ENCODE measurements at regions not wholly inside any gene's neighbourhood (a gene's known extent, or its start where the extent isn't known, plus 50 kb on each side); places are given as distances from the start of the nearest gene placed in this dataset.

- TF ChIP-seq EP300 (IDR thresholded peaks at IDR 0.05) (no peak), POLR2AphosphoS5 (IDR thresholded peaks at IDR 0.05) (no peak), POLR2A (IDR thresholded peaks at IDR 0.05) (no peak)
- TF ChIP-seq, protein P1, sequence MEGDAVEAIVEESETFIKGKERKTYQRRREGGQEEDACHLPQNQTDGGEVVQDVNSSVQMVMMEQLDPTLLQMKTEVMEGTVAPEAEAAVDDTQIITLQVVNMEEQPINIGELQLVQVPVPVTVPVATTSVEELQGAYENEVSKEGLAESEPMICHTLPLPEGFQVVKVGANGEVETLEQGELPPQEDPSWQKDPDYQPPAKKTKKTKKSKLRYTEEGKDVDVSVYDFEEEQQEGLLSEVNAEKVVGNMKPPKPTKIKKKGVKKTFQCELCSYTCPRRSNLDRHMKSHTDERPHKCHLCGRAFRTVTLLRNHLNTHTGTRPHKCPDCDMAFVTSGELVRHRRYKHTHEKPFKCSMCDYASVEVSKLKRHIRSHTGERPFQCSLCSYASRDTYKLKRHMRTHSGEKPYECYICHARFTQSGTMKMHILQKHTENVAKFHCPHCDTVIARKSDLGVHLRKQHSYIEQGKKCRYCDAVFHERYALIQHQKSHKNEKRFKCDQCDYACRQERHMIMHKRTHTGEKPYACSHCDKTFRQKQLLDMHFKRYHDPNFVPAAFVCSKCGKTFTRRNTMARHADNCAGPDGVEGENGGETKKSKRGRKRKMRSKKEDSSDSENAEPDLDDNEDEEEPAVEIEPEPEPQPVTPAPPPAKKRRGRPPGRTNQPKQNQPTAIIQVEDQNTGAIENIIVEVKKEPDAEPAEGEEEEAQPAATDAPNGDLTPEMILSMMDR (IDR thresholded peaks at IDR 0.05) = no peak
- H3K9me3 ChIP-seq = no peaks in the 10 kb centered on the region
- H3K36me3 ChIP-seq = no peaks in the 10 kb centered on the region
- no peak overlapping the region for H3K4me3 ChIP-seq
- H3K4me1 ChIP-seq = no peaks in the 10 kb centered on the region
- no peak overlapping the region for H3K27ac ChIP-seq
- H3K27me3 ChIP-seq = no peaks in the 10 kb centered on the region
- DNase-seq (ENCODE audit: low spot score in 2 of 2) = no peak
- whole genome bisulfite sequencing = 90% methylated on average over 2 of the region's 2 CpGs
Measured at GRCh38 chr6:139914910-139915309, 540.5 kb upstream of the CITED2 start.

GRCh38 chr6:139912735-139913400 lies 538.4 kb upstream of the CITED2 start:
- H3K4me3 ChIP-seq = no peak overlapping the region
- no peak overlapping the region for H3K27ac ChIP-seq
- H3K4me1 ChIP-seq = no peaks in the 10 kb centered on the region
- no peaks in the 10 kb centered on the region for H3K36me3 ChIP-seq
- no peak for DNase-seq (ENCODE audit: low spot score in 2 of 2)
- H3K9me3 ChIP-seq = no peaks in the 10 kb centered on the region
- 92% methylated on average over 10 of the region's 10 CpGs for WGBS
- TF ChIP-seq POLR2AphosphoS5 (IDR thresholded peaks at IDR 0.05) = no peak
- TF ChIP-seq, protein P1 (IDR thresholded peaks at IDR 0.05) = no peak
- no peak for TF ChIP-seq POLR2A (IDR thresholded peaks at IDR 0.05)
- TF ChIP-seq EP300 (IDR thresholded peaks at IDR 0.05) = no peak
- H3K27me3 ChIP-seq = no peaks in the 10 kb centered on the region

DNA sequence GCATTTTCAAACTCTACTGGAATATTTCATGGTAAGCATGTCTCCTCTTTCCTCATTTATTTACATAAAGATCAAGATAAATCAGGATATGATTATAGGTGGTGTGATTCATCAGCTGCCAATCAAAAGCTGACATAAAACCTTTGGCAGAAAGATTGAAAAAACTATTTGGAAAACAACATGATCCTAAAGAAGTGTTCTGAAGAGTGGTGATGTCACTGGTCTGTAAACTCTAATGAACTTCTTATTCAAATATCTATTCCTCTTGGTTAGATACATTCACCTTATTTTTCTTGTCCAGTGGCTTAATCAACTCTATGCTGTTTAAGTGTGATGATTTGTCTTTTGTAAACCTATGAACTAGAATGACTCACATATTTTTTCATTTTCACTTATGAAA lies 535.5 kb upstream of the CITED2 start:
- Histone ChIP-seq H3K27me3 (no peaks in the 10 kb centered on the region), H3K4me1 (no peaks in the 10 kb centered on the region), H3K9me3 (no peaks in the 10 kb centered on the region), H3K4me3 (no peak overlapping the region), H3K27ac (no peak overlapping the region), H3K36me3 (no peaks in the 10 kb centered on the region)
- TF ChIP-seq POLR2A (IDR thresholded peaks at IDR 0.05) = no peak
- no peak for TF ChIP-seq POLR2AphosphoS5 (IDR thresholded peaks at IDR 0.05)
- TF ChIP-seq, protein P1 (IDR thresholded peaks at IDR 0.05) = no peak
- no peak for TF ChIP-seq EP300 (IDR thresholded peaks at IDR 0.05)
- DNase-seq (ENCODE audit: low spot score in 2 of 2) = no peak

GRCh38 chr6:139905404-139906052 lies 531.1 kb upstream of the CITED2 start:
- TF ChIP-seq POLR2AphosphoS5 (IDR thresholded peaks at IDR 0.05) = no peak
- TF ChIP-seq, protein P1 (IDR thresholded peaks at IDR 0.05) = no peak
- no peak for TF ChIP-seq POLR2A (IDR thresholded peaks at IDR 0.05)
- TF ChIP-seq EP300 (IDR thresholded peaks at IDR 0.05) = no peak
- Histone ChIP-seq H3K4me1 (no peaks in the 10 kb centered on the region), H3K4me3 (no peak overlapping the region), H3K36me3 (no peaks in the 10 kb centered on the region), H3K27me3 (no peaks in the 10 kb centered on the region), H3K27ac (no peak overlapping the region), H3K9me3 (no peaks in the 10 kb centered on the region)
- WGBS = 46% methylated on average over 3 of the region's 3 CpGs
- DNase-seq (ENCODE audit: low spot score in 2 of 2) = no peak

- Histone ChIP-seq H3K36me3 (no peaks in the 10 kb centered on the region), H3K27me3 (no peaks in the 10 kb centered on the region), H3K4me1 (no peaks in the 10 kb centered on the region), H3K27ac (no peak overlapping the region), H3K9me3 (no peaks in the 10 kb centered on the region), H3K4me3 (no peak overlapping the region)
- 85% methylated on average over 1 of the region's 1 CpG for WGBS
- DNase-seq (ENCODE audit: low spot score in 2 of 2) = no peak
- TF ChIP-seq EP300 (IDR thresholded peaks at IDR 0.05) = no peak
- TF ChIP-seq POLR2AphosphoS5 (IDR thresholded peaks at IDR 0.05) = no peak
- TF ChIP-seq, protein P1 (IDR thresholded peaks at IDR 0.05) = no peak
- TF ChIP-seq POLR2A (IDR thresholded peaks at IDR 0.05) = no peak
Measured at GRCh38 chr6:139904568-139904967, 530.1 kb upstream of the CITED2 start.
